Hematopoietic multipotent progenitor cell (in vitro differentiated cells): ENCODE measurements at regions not wholly inside any gene's neighbourhood (a gene's known extent, or its start where the extent isn't known, plus 50 kb on each side); places are given as distances from the start of the nearest gene placed in this dataset.
"Not testable (repeated sequence)": the region's sequence is repeated elsewhere in the genome, so short reads cannot be mapped to it uniquely, and the experiment has no call there.

ENCODE experiments used
- DNase-seq, 3 donors: peaks; one replicate each; pipeline ENCODE4 v3.0.0-alpha.2; 2011 to 2015; ENCODE audit warnings: low read depth in 2 of 3, low spot score in 2 of 3

GRCh38 chr6:109875973-109876372 is 102.1 kb upstream of the GPR6 start:
- no peak for DNase-seq

DNA sequence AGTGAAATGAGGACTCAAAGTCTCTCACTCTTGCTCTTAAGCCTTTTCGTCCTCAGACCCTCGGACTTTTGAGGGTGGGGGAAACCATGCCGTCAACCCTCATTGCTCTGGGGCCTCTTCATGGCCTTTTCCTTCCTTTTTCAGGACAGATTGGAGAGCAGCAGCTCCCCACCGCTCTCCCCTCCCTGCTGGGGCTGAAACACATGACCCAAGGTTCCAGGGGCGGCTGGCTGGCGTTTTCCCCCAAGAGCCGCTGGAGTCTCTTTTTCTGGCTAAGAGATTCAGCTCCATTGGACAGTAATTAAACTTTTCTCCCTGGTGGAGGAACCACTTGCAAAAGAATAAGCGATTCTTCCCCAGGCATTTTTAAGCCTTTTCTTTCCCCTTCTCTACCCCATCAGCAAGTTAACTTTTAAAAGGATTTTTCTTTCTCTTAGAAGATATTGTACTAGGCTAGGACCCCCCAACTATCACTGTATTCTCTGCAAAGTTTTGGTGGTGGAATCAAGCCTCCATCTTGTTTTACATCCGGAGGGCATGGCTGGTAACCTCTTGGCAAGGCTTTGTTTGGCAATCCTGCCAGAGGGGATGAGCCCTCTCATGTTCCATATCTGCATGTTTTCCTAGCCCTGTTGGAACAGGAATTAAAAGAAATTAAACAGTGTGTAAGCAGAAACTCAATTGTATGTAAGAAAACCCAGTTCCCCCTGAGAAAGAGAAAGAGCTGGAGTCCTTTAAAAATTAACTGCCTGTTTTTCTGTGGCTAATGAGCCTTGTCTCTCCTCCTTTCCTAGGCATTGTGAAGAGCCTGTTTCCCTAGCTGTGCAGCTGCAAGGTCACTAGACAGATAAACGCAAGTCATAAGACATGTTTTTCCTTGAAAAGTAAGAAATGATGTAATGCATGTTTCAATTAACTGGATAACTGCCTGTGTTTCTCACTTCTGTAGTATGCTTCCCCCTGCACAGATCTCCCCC is 100.8 kb upstream of the GPR6 start:
- DNase-seq: no peak

GRCh38 chr6:109878005-109878690 is 100.0 kb upstream of the GPR6 start:
- DNase-seq: not testable (repeated sequence)

DNA sequence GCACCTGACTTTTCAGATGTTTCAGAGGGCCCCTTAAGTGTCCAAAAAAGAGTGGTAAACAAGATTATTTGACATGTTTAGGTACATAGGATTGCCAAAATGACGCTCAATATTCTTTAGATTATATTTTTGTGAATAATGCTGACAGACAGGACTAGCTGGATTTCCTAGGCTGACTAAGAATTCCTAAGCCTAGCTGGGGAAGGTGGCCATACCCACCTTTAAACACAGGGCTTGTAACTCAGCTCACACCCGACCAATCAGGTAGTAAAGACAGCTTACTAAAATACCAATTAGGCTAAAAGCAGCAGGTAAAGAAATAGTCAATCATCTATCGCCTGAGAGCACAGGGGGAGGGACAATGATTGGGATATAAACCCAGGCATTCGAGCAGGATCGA is 99.0 kb upstream of the GPR6 start:
- DNase-seq: not testable (repeated sequence)

- no peak for DNase-seq
Measured at GRCh38 chr6:109879521-109879920, 98.6 kb upstream of the GPR6 start.

GRCh38 chr6:109881069-109881468 is 97.0 kb upstream of the GPR6 start:
- not testable (repeated sequence) for DNase-seq

DNA sequence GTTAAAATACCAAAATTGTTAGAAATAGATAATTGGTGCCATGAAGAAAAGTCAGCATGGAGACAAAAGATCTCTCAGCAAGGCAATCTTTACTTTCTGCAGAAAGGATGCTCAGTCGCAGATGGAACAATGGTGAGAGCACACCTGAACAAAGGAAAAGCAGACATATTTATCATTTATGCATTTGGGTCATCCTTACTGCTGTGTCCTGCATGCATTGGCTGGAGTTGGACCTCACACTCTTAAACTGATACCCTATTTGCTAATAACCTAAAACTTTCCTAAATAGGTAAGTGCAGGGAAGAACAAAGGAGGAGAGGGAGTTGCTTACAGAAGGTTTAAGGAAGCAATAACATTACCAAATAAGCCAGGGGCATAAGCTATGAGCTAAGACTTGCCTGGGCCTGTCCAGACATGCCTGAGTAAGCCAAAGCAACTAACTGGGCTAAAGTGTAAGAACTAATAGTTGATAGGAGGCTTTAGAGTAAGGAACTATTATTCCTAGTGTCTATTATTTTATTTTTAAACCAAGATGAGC is 96.1 kb upstream of the GPR6 start:
- DNase-seq: not testable (repeated sequence)

DNA sequence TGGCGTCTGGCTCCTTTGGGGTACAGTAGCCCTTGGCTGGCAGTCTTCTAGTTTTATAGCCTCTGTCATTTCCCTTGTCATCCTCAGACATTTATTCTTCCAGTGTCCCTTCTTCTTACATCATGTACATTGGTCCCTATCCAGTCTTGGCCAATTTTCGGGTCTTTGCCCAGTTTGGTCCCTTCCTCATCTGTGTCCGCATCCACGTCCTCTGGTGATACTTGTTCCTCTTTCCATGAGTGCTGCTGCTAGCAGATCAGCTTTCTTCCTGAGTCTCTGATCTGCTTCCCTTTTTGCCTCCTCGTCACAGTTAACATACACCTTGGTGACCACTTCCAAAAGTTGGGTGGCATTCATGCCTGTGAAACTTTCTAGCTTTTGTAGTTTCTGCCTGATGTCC is 86.2 kb upstream of the GPR6 start:
- DNase-seq: peak in 1 of 3 donors; percentile 18

DNA sequence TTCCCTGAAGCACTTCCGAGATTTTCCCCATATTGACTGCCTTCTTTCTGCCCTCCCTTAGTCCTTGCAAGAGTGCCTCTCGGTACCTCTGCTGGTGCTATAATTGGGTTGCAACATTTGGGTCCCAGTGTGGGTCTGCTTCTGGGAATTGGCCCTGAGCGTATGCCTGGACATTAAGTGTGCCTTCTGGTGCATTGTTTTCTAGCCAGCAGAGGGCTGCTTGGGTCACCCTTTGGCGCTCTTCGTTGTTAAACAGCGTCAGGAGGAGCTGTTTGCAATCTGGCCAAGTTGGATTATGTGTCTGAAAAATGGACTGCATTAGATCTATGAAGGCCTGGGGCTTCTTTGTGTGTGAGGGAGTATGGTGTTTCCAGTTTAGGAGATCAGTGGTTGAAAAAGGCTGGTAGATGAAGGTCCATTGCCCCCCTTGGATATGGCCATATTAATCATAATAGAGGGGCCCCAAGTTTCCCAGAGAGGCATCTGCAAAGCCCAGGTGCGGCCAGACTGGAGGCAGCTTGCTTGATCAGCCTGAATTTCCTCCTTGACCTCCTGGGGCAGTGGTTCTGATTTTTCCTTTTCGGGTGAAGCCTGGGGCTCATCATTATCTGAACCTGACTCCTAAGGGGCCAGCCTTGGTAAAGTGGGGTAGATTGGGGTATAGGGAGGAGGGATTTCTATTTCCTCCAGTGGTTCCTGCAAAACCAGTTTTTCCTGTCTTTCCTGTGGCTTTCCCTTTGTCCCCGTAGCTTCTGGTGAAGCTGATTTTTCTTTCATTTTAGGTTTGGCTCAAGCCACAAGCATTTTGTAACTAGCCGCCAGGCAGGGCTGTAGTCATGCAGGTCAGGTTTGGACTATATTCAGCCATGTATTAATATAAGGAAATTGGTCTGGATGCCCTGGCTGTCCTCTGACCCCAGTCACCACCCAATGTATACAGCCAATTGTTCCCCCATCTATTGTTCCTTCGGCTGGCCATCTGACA is 85.4 kb upstream of the GPR6 start:
- DNase-seq: no peak

- DNase-seq: no peak
Measured at GRCh38 chr6:109893606-109894005, 84.5 kb upstream of the GPR6 start.

GRCh38 chr6:109894181-109894580 is 83.9 kb upstream of the GPR6 start:
- DNase-seq: peak in 1 of 3 donors; percentile 28

DNA sequence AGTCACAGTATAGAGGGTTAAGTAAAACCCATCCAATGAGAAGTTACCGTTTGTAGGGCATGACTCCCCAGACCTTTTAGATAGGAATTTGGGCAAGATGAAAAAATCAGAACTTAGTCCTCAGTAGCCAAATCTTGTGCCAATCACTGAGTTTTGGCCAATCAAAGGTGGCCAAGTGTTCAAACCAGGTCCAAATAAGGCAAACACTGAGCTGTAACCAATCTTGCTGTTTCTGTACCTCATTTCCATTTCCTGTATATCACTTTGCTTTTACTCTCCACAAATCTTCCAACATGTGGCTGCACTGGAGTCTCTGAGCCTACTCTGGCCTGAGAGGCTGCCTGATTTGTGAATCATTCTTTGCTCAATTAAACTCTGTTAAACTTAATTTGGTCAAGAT is 81.8 kb upstream of the GPR6 start:
- DNase-seq: no peak

- DNase-seq: no peak
Measured at GRCh38 chr6:109897025-109897424, 81.1 kb upstream of the GPR6 start.

DNA sequence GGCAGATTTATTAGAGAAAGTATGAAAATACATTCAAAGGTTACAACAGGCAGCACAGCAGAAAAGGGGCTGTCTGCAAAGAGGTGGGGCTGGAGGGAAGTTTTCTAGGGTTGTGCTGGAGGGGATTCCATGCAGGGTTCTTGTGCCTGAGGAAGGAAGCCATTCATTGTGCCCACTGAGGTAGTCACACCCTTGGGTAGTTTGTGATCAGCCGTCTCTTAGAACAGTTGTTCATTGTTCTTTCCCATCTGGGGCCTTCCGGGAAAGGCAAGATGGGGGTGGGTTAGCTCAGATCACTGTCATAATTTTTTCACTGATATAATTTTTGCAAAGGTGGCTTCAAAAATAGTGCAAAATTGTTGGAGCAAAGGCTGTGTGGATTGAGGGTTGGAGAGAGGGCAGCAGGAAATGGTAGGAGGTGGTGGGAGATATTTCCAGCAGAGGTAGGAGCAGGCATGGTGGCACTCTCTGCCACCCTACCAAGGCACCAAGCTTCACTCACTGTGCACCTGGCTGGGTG is 80.5 kb upstream of the GPR6 start:
- no peak for DNase-seq

GRCh38 chr6:109901976-109902375 is 76.1 kb upstream of the GPR6 start:
- no peak for DNase-seq

- no peak for DNase-seq
Measured at GRCh38 chr6:109902870-109903269, 75.2 kb upstream of the GPR6 start.

DNA sequence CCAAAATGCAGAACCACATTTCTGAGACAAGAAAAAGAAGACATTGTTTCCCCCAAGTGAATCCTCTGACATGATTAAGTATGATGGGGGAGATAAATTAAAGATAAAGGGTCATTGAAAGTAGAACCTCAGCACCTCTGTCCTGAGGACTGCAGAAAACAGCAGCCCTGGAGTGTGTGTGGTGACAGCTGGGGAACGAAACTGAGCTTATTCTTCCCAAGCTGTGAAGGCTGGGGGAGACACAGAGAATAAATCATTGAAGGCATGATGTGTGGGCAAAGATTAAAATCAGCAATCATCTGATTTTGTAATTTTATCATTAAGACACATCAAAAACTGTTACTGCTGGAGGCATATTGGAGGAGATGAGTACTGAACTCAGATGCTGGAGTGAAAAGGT is 67.5 kb upstream of the GPR6 start:
- DNase-seq: no peak

GRCh38 chr6:109912118-109912517 is 66.0 kb upstream of the GPR6 start:
- peak in 1 of 3 donors; percentile 9 for DNase-seq

DNA sequence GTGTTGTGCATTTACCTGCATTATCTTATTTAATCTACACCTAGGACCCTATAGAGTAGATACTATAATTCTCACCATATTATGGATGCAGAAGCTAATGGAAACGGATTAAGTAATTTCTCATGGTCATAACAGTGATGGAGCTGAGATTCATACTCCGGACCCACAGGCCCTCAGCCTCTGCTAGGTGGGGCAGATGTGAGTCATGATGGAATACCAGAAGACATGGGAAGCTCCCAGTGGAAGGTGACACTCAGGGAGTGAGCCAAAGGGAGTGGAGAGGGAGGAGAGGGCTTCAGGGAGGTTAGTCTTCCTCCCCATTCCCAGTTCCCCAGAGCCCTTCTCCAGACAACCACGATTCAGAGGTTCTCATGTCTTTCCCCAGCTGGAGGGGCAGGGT is 65.2 kb upstream of the GPR6 start:
- DNase-seq: no peak

DNA sequence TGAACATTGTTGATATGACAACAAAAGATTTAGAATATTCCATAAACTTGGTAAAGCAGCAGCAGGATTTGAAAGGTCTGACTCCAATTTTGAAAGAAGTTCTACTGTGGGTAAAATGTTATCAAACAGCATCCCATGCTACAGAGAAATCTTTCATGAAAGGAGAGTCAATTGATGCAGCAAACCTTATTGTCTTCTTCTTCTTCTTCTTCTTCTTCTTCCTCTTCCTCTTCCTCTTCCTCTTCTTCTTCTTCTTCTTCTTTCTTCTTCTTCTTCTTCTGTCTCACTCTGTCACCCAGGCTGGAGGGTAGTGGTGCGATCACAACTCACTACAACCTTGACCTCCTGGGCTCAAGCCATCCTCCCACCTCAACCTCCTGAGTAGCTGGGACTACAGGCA is 62.4 kb upstream of the GPR6 start:
- DNase-seq: not testable (repeated sequence)
